ENCODE measurements at regions not wholly inside any gene's neighbourhood (a gene's known extent, or its start where the extent isn't known, plus 50 kb on each side); places are given as distances from the start of the nearest gene placed in this dataset.

- TF ChIP-seq CTCF (IDR thresholded peaks at IDR 0.05; ENCODE audit: borderline replicate concordance, extremely low read depth, low read length, poor library complexity, severe bottlenecking) (no peak), EZH2 (IDR thresholded peaks at IDR 0.05; ENCODE audit: borderline replicate concordance, low read depth, low read length, severe bottlenecking) (no peak)
Observed at GRCh38 chr9:73680831-73681230, 529.2 kb downstream of the ANXA1 start.
